RWPE1 (cell line): ENCODE measurements at regions not wholly inside any gene's neighbourhood (a gene's known extent, or its start where the extent isn't known, plus 50 kb on each side); places are given as distances from the start of the nearest gene placed in this dataset.

Experiments
- CTCF ChIA-PET: fragments of 350-600 bp; sonication (Branson Sonifier 250); formaldehyde crosslinking; extraction: SDS; loops from one replicate; lab custom pipeline; 2021; lab: Yijun Ruan, JAX
- POLR2A ChIA-PET: fragments of 400-600 bp; formaldehyde crosslinking; extraction: SDS; loops from one replicate; lab custom pipeline; 2020; ENCODE audit warnings: antibody characterized with exemption; ENCODE audit not compliant: low non-redundant PET; lab: Yijun Ruan, JAX
- DNase-seq: peaks from one replicate; pipeline ENCODE4 v3.0.0; 2012; ENCODE audit warnings: low spot score
- H3K27ac ChIP-seq: fragments of 450-650 bp; 2 replicates; pipeline ENCODE4 v1.5.1; 2017
- TF ChIP-seq, protein P1 (sequence below): fragments of 450-650 bp; conservative IDR thresholded peaks from 2 replicates; pipeline ENCODE4 v1.5.1; 2017; ENCODE audit warnings: low read depth, mild to moderate bottlenecking

- TF ChIP-seq, protein P1, sequence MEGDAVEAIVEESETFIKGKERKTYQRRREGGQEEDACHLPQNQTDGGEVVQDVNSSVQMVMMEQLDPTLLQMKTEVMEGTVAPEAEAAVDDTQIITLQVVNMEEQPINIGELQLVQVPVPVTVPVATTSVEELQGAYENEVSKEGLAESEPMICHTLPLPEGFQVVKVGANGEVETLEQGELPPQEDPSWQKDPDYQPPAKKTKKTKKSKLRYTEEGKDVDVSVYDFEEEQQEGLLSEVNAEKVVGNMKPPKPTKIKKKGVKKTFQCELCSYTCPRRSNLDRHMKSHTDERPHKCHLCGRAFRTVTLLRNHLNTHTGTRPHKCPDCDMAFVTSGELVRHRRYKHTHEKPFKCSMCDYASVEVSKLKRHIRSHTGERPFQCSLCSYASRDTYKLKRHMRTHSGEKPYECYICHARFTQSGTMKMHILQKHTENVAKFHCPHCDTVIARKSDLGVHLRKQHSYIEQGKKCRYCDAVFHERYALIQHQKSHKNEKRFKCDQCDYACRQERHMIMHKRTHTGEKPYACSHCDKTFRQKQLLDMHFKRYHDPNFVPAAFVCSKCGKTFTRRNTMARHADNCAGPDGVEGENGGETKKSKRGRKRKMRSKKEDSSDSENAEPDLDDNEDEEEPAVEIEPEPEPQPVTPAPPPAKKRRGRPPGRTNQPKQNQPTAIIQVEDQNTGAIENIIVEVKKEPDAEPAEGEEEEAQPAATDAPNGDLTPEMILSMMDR, result no peak
- ChIA-PET CTCF (no interaction called here), POLR2A (no interaction called here)
- no peak for DNase-seq
- H3K27ac ChIP-seq, result no peak overlapping the region
Observed at GRCh38 chr2:83378921-83379320, 1080.2 kb downstream of the SUCLG1 start.

DNA sequence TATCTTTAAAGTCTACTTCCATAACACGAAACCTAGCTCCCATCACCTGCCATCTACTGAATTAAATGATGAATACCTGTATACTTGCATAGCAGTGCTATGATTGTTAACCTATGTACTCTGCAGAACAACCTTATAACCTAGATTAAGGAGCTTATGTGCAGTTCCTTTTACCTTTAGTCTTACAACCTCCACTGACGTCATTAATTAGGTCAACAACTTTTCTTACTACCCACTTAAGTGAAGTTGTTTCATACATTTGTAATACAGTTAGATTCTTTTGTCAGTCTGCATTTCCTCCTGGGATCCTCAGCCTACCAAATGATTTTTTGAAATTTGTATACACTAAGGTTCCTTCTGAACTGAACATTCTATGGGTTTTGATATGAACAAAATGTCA, 1082.3 kb downstream of the SUCLG1 start:
- DNase-seq, result no peak
- H3K27ac ChIP-seq, result no peak overlapping the region
- TF ChIP-seq, protein P1, result no peak
- POLR2A ChIA-PET, result no interaction called here
- CTCF ChIA-PET, result no interaction called here

GRCh38 chr2:83370419-83370762, 1088.7 kb downstream of the SUCLG1 start:
- H3K27ac ChIP-seq, result no peak overlapping the region
- TF ChIP-seq, protein P1, result no peak
- ChIA-PET CTCF (interaction anchor here (0.6 kb wide), 1 partner anchor 174 kb away, joined by 3 read pairs; no protein-coding TSS in a partner anchor), POLR2A (no interaction called here)
- no peak for DNase-seq

DNA sequence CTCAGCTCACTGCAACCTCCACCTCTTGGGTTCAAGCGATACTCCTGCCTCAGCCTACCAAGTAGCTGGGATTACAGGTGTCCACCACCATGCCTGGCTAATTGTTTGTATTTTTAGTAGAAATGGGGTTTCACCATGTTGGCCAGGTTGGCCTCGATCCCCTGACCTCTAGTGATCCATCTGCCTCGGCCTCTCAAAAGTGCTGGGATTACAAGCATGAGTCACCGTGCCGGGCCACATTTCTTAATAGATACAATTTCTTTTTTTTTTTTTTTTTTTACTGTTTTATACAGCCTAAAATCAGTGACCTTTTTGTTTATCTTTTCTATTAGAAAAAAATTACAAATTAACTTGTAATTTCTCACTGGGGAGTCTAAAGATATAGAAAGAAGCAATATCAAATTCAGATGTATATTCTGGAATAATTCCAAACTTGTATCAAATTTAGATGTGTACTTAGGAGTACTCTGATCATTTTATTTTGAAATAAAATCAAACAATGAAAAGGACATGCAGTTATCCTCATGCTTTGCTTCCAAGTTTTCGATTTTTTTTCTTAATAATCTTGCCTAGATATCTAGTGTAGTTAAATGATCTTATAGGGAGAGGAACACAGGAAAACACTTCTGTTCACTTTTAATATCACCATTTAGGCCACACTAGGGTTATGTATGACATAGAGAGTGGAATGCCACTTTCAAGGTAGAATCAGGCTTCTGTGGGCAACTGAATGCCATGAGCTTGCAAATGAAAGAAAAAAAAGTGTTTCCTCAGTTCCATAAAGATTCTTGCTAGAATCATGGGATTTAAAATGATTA, 1089.3 kb downstream of the SUCLG1 start:
- TF ChIP-seq, protein P1, result no peak
- ChIA-PET POLR2A (no interaction called here), CTCF (interaction anchor here (0.6 kb wide), 2 partner anchors 173 to 409 kb away, joined by 3 read pairs; no protein-coding TSS in a partner anchor)
- no peak for DNase-seq
- H3K27ac ChIP-seq, result no peak overlapping the region

DNA sequence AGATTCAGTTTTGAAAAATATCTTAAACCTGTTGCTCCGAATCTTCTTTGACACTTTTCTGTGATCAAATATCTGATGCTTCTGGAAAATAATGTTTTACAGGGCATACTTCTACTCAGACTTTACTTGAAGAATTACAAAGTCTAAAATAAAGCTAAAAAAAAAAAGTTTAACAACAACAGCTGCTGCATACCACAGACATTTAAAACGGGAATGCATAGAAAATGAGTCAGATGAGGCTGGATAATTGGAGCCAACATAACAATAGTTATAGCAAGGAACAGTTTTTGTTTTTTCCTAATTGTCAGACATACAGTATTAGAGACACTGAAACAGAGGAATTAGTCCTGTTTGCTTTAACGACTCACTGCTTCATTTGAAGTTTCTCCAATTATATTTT, 1090.2 kb downstream of the SUCLG1 start:
- TF ChIP-seq, protein P1, result no peak
- ChIA-PET CTCF (interaction anchor here (0.6 kb wide), 1 partner anchor 410 kb away, joined by 3 read pairs; no protein-coding TSS in a partner anchor), POLR2A (no interaction called here)
- DNase-seq, result no peak
- no peak overlapping the region for H3K27ac ChIP-seq

GRCh38 chr2:83368461-83368860, 1090.6 kb downstream of the SUCLG1 start:
- ChIA-PET CTCF (no interaction called here), POLR2A (no interaction called here)
- no peak for DNase-seq

More at GRCh38 chr2:83368461-83368860, 1090.6 kb downstream of the SUCLG1 start:
- TF ChIP-seq, protein P1, result no peak
- H3K27ac ChIP-seq, result no peak overlapping the region
